Liver (tissue), 8 donors: ENCODE measurements at regions not wholly inside any gene's neighbourhood (a gene's known extent, or its start where the extent isn't known, plus 50 kb on each side); places are given as distances from the start of the nearest gene placed in this dataset.

Experiments used
- DNase-seq: peaks from one replicate; pipeline ENCODE4 v3.0.0-alpha.2; 2017; ENCODE audit warnings: low spot score
- H3K27ac ChIP-seq, 2 donors: one replicate each; pipeline ENCODE4 v1.7.0; 2013; ENCODE audit warnings: inconsistent platforms in 2 of 2, low read length in 2 of 2, control low read depth in 1 of 2, low read depth in 1 of 2, mild to moderate bottlenecking in 1 of 2
- H3K27me3 ChIP-seq, 4 donors: one replicate each; pipeline versions ENCODE4 v1.6.1 to v1.7.0; 2013; ENCODE audit warnings: low read length in 3 of 4, inconsistent platforms in 1 of 4, mild to moderate bottlenecking in 1 of 4, moderate library complexity in 1 of 4; ENCODE audit not compliant: control insufficient read depth in 4 of 4, insufficient read depth in 4 of 4
- H3K36me3 ChIP-seq, 4 donors: one replicate each; pipeline versions ENCODE4 v1.6.1 to v1.7.0; 2013; ENCODE audit warnings: low read length in 3 of 4, mild to moderate bottlenecking in 3 of 4, low read depth in 1 of 4, moderate library complexity in 1 of 4; ENCODE audit not compliant: control insufficient read depth in 4 of 4, insufficient read depth in 3 of 4
- H3K4me1 ChIP-seq, 4 donors: one replicate each; pipeline versions ENCODE4 v1.6.1 to v1.7.0; 2013; ENCODE audit warnings: low read length in 3 of 4, mild to moderate bottlenecking in 3 of 4, moderate library complexity in 1 of 4; ENCODE audit not compliant: control insufficient read depth in 4 of 4, insufficient read depth in 4 of 4
- H3K4me3 ChIP-seq, 3 donors: one replicate each; pipeline versions ENCODE4 v1.6.1 to v1.7.0; 2013; ENCODE audit warnings: low read length in 3 of 3, control low read depth in 1 of 3, low read depth in 1 of 3, mild to moderate bottlenecking in 1 of 3
- H3K9ac ChIP-seq, 2 donors: one replicate each; pipeline ENCODE4 v1.7.0; 2013; ENCODE audit warnings: low read length in 2 of 2, mild to moderate bottlenecking in 2 of 2, moderate library complexity in 2 of 2, control low read depth in 1 of 2, low read depth in 1 of 2
- H3K9me3 ChIP-seq, 4 donors: one replicate each; pipeline versions ENCODE4 v1.6.1 to v1.7.0; 2013; ENCODE audit warnings: low read length in 3 of 4; ENCODE audit not compliant: control insufficient read depth in 4 of 4
- EGR1 ChIP-seq, 2 donors: IDR thresholded peaks; 2 replicates each; pipeline ENCODE4 v1.6.1; 2016 to 2018; ENCODE audit warnings: antibody characterized with exemption in 2 of 2, low read depth in 2 of 2
- FOXA1 ChIP-seq: IDR thresholded peaks from 2 replicates; pipeline ENCODE4 v1.6.1; 2016; ENCODE audit warnings: antibody characterized with exemption
- FOXA2 ChIP-seq: IDR thresholded peaks from 2 replicates; pipeline ENCODE4 v1.6.1; 2016; ENCODE audit warnings: antibody characterized with exemption
- GABPA ChIP-seq, 2 donors: IDR thresholded peaks in 1 of 2; conservative IDR thresholded peaks in 1 of 2; 2 replicates each; pipeline ENCODE4 v1.6.1; 2016; ENCODE audit warnings: antibody characterized with exemption in 2 of 2, mild to moderate bottlenecking in 1 of 2, moderate library complexity in 1 of 2
- HNF4A ChIP-seq, 2 donors: conservative IDR thresholded peaks; 2 replicates each; pipeline ENCODE4 v1.6.1; 2016; ENCODE audit warnings: antibody characterized with exemption in 2 of 2, mild to moderate bottlenecking in 2 of 2
- HNF4G ChIP-seq: IDR thresholded peaks from 2 replicates; pipeline ENCODE4 v1.6.1; 2016; ENCODE audit warnings: antibody characterized with exemption
- JUND ChIP-seq, 2 donors: IDR thresholded peaks; 2 replicates each; pipeline ENCODE4 v1.6.1; 2016; ENCODE audit warnings: antibody characterized with exemption in 2 of 2
- NR2F2 ChIP-seq: IDR thresholded peaks from 2 replicates; pipeline ENCODE4 v1.6.1; 2016; ENCODE audit warnings: antibody characterized with exemption
- RAD21 ChIP-seq, 2 donors: IDR thresholded peaks; 2 replicates each; pipeline ENCODE4 v1.6.1; 2016; ENCODE audit warnings: antibody characterized with exemption in 2 of 2, mild to moderate bottlenecking in 2 of 2
- REST ChIP-seq: IDR thresholded peaks from 2 replicates; pipeline ENCODE4 v1.6.1; 2016; ENCODE audit warnings: antibody characterized with exemption, mild to moderate bottlenecking
- RXRA ChIP-seq, 2 donors: IDR thresholded peaks; 2 replicates each; pipeline ENCODE4 v1.6.1; 2017 to 2018; ENCODE audit warnings: antibody characterized with exemption in 2 of 2, mild to moderate bottlenecking in 1 of 2
- SP1 ChIP-seq: IDR thresholded peaks from 2 replicates; pipeline ENCODE4 v1.6.1; 2018; ENCODE audit warnings: antibody characterized with exemption, mild to moderate bottlenecking
- TAF1 ChIP-seq: conservative IDR thresholded peaks from 2 replicates; pipeline ENCODE4 v1.6.1; 2016; ENCODE audit warnings: antibody characterized with exemption, mild to moderate bottlenecking
- YY1 ChIP-seq: IDR thresholded peaks from 2 replicates; pipeline ENCODE4 v1.6.1; 2016; ENCODE audit warnings: antibody characterized with exemption, mild to moderate bottlenecking
- WGBS: extraction: QIAGEN DNeasy Blood & Tissue Kit; methylation state at CpG from one replicate; pipeline ENCODE4 v1.1.7; 2013; 5-methylcytosine and 5-hydroxymethylcytosine counted together
- TF ChIP-seq, protein P1 (sequence below): IDR thresholded peaks from 2 replicates; pipeline ENCODE4 v1.6.1; 2016; ENCODE audit warnings: antibody characterized with exemption
- TF ChIP-seq, protein P2 (sequence below): IDR thresholded peaks from 2 replicates; pipeline ENCODE4 v1.6.1; 2016; ENCODE audit warnings: antibody characterized with exemption
- TF ChIP-seq, protein P3 (sequence below): fragments of 150-350 bp; IDR thresholded peaks from 2 replicates; pipeline ENCODE4 v1.5.1; 2017; ENCODE audit warnings: improper control_type of control experiment, low read depth, low read length; ENCODE audit not compliant: missing input control
- TF ChIP-seq, protein P4 (sequence below): IDR thresholded peaks from 2 replicates; pipeline ENCODE4 v1.6.1; 2016; ENCODE audit warnings: antibody characterized with exemption
- donor health status: healthy.
- donor health status: healthy.
- donor health status: healthy.
- donor health status: healthy.
- donor health status: healthy.

DNA sequence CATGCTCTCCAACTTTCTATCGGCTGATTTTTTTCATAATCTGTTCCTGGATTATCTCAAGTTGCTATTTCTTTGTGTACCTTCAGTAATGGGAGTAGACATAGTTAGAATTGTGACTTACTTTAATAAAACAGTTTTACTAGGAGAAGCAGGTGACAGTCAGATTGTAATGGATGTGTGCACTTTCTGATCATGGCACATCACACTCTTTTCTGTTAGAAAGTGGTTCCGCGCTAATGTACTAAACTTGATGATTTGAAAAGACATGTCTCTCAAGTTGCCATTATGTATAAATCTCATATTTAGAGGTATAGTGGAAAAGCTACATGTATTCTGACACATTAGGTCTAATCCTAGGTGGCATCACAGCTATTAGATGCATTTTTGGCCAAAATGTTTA, 121.3 kb upstream of the CDH8 start:
- no peak for DNase-seq
- H3K4me1 ChIP-seq: no peaks in the 10 kb centered on the region
- WGBS: 87% methylated on average over 3 of the region's 3 CpGs
- TF ChIP-seq HNF4G: no peak
- H3K27ac ChIP-seq: no peak overlapping the region
- H3K9ac ChIP-seq: no peak overlapping the region
- no peaks in the 10 kb centered on the region for H3K27me3 ChIP-seq
- H3K36me3 ChIP-seq: no peaks in the 10 kb centered on the region
- H3K9me3 ChIP-seq: no peaks in the 10 kb centered on the region
- no peak overlapping the region for H3K4me3 ChIP-seq

GRCh38 chr16:62156971-62157370, 120.7 kb upstream of the CDH8 start:
- no peak overlapping the region for H3K9ac ChIP-seq
- no peak for DNase-seq
- no peaks in the 10 kb centered on the region for H3K36me3 ChIP-seq
- H3K4me1 ChIP-seq: no peaks in the 10 kb centered on the region
- no peak overlapping the region for H3K4me3 ChIP-seq
- H3K27ac ChIP-seq: no peak overlapping the region
- no peak for TF ChIP-seq RXRA (IDR thresholded peaks at IDR 0.05)
- TF ChIP-seq HNF4G: no peak
- TF ChIP-seq, protein P1, sequence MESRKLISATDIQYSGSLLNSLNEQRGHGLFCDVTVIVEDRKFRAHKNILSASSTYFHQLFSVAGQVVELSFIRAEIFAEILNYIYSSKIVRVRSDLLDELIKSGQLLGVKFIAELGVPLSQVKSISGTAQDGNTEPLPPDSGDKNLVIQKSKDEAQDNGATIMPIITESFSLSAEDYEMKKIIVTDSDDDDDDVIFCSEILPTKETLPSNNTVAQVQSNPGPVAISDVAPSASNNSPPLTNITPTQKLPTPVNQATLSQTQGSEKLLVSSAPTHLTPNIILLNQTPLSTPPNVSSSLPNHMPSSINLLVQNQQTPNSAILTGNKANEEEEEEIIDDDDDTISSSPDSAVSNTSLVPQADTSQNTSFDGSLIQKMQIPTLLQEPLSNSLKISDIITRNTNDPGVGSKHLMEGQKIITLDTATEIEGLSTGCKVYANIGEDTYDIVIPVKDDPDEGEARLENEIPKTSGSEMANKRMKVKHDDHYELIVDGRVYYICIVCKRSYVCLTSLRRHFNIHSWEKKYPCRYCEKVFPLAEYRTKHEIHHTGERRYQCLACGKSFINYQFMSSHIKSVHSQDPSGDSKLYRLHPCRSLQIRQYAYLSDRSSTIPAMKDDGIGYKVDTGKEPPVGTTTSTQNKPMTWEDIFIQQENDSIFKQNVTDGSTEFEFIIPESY: no peak
- H3K27me3 ChIP-seq: no peaks in the 10 kb centered on the region
- H3K9me3 ChIP-seq: no peaks in the 10 kb centered on the region
- WGBS: 74% methylated on average over 2 of the region's 2 CpGs

DNA sequence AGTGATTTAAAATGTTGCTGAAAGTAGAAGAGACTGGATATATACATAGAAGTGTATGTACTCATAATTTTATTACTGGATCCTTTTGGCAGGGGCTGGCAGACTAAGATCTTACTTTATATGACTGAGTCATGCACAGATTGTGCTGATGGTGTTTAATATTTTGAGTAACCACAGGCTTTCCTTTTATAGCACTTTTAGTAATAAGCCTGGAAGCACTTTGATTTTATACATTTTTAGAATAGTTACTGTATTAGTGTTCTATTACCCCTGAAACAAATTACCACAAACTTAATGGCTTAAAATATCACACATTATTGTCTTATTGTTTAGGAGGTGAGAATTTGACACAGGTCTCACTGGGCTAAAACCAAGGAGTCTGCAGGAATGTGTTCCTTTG, 113.4 kb upstream of the CDH8 start:
- Histone ChIP-seq H3K4me3 (no peak overlapping the region), H3K4me1 (no peaks in the 10 kb centered on the region), H3K27ac (no peak overlapping the region), H3K9ac (no peak overlapping the region), H3K9me3 (no peaks in the 10 kb centered on the region), H3K27me3 (peaks cover 0 to 2% (median 0%) of the 10 kb centered on the region in 4 donors), H3K36me3 (no peaks in the 10 kb centered on the region)
- no peak for TF ChIP-seq RAD21 (IDR thresholded peaks at IDR 0.05)
- TF ChIP-seq NR2F2: no peak
- TF ChIP-seq HNF4A (conservative IDR thresholded peaks at IDR 0.05): no peak
- no peak for TF ChIP-seq SP1
- no peak for TF ChIP-seq RXRA (IDR thresholded peaks at IDR 0.05)
- no peak for TF ChIP-seq FOXA1
- TF ChIP-seq YY1: no peak
- TF ChIP-seq, protein P2, sequence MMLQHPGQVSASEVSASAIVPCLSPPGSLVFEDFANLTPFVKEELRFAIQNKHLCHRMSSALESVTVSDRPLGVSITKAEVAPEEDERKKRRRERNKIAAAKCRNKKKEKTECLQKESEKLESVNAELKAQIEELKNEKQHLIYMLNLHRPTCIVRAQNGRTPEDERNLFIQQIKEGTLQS: no peak
- no peak for TF ChIP-seq JUND (IDR thresholded peaks at IDR 0.05)
- no peak for TF ChIP-seq GABPA (IDR thresholded peaks at IDR 0.05 in 1 of 2, conservative IDR thresholded peaks at IDR 0.05 in 1 of 2)
- TF ChIP-seq, protein P3, sequence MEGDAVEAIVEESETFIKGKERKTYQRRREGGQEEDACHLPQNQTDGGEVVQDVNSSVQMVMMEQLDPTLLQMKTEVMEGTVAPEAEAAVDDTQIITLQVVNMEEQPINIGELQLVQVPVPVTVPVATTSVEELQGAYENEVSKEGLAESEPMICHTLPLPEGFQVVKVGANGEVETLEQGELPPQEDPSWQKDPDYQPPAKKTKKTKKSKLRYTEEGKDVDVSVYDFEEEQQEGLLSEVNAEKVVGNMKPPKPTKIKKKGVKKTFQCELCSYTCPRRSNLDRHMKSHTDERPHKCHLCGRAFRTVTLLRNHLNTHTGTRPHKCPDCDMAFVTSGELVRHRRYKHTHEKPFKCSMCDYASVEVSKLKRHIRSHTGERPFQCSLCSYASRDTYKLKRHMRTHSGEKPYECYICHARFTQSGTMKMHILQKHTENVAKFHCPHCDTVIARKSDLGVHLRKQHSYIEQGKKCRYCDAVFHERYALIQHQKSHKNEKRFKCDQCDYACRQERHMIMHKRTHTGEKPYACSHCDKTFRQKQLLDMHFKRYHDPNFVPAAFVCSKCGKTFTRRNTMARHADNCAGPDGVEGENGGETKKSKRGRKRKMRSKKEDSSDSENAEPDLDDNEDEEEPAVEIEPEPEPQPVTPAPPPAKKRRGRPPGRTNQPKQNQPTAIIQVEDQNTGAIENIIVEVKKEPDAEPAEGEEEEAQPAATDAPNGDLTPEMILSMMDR: no peak
- TF ChIP-seq TAF1: no peak
- TF ChIP-seq FOXA2: no peak
- TF ChIP-seq REST: no peak
- TF ChIP-seq EGR1 (IDR thresholded peaks at IDR 0.05; ENCODE audit: low read depth in 2 of 2): no peak
- TF ChIP-seq, protein P4, sequence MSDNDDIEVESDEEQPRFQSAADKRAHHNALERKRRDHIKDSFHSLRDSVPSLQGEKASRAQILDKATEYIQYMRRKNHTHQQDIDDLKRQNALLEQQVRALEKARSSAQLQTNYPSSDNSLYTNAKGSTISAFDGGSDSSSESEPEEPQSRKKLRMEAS: no peak
- no peak for TF ChIP-seq HNF4G
- TF ChIP-seq, protein P1: no peak
- DNase-seq: no peak
